ENCODE measurements at regions not wholly inside any gene's neighbourhood (a gene's known extent, or its start where the extent isn't known, plus 50 kb on each side); places are given as distances from the start of the nearest gene placed in this dataset.

DNA sequence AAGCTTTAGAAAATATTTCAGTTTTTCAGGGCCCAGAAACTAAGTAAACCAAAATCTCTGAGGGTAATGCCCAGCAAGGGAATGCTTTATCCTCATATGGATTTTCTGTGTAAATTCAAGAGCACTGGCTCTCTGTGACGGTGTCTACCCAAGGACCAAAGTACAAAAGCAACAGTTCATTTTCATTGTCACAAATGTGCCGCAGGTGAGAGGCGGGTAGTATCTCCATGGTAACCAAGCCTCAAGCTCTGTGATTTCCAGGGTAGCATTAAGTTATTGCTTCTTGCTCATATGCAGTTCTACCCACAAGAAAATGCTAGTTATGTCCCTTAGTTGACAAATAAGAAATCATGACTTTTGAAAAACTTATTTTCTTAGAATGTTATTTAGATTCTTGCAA is 164.3 kb downstream of the MTRR start:
- H3K4me3 ChIP-seq (ENCODE audit: low read length), result no peak overlapping the region
- DNase-seq (ENCODE audit: low read depth, low spot score), result no peak

GRCh38 chr5:8034852-8035251 is 165.9 kb downstream of the MTRR start:
- no peak overlapping the region for H3K4me3 ChIP-seq (ENCODE audit: low read length)
- DNase-seq (ENCODE audit: low read depth, low spot score), result no peak

- no peak overlapping the region for H3K4me3 ChIP-seq (ENCODE audit: low read length)
- no peak for DNase-seq (ENCODE audit: low read depth, low spot score)
Measured at GRCh38 chr5:8048920-8049319, 180.0 kb downstream of the MTRR start.

- no peak for DNase-seq (ENCODE audit: low read depth, low spot score)
- H3K4me3 ChIP-seq (ENCODE audit: low read length), result no peak overlapping the region
Measured at GRCh38 chr5:8050616-8051175, 181.7 kb downstream of the MTRR start.

DNA sequence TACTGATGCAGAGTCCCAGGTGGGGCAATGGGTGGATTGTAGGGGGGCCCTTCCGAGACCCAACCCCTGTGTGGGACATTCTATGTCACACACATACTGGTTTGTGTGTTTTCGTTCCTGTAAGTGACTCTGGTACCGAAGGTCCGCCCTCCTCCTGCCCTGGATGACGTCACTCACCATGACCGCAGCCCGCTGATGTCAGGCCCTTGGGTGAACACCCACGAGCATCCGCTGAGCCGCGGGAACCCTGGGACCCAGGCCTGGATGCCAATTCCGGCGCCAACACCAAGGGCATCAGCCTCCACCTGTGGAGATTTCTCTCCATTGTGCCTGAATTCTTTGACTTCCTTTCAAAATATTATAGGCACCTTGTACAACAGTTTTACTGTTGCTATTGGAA is 184.3 kb downstream of the MTRR start:
- no peak for DNase-seq (ENCODE audit: low read depth, low spot score)
- H3K4me3 ChIP-seq (ENCODE audit: low read length), result no peak overlapping the region

DNA sequence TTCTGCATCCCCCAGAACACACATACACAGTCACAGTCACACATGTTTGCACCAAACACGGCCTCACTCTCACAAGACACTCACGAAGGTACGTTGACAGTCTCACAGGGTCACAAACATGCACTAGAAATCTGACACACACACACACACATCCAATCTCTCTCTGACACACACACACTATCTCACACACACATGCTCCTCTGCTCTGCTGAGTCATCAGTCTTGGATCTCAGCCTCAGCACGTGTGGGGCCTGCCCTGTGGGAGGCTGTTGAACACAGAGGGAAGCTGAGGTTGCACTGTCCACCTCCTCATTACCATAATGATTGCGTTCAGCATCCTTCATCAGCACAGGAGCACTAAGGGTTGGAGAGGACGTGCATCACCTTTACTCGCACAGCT is 188.8 kb downstream of the MTRR start:
- no peak for DNase-seq (ENCODE audit: low read depth, low spot score)

GRCh38 chr5:8058616-8059190 is 189.8 kb downstream of the MTRR start:
- DNase-seq (ENCODE audit: low read depth, low spot score), result no peak
- no peak overlapping the region for H3K4me3 ChIP-seq (ENCODE audit: low read length)

More for the DNA sequence above, 188.8 kb downstream of the MTRR start:
- no peak overlapping the region for H3K4me3 ChIP-seq (ENCODE audit: low read length)

GRCh38 chr5:8059337-8059736 is 190.4 kb downstream of the MTRR start:
- no peak for DNase-seq (ENCODE audit: low read depth, low spot score)
- H3K4me3 ChIP-seq (ENCODE audit: low read length), result no peak overlapping the region

- DNase-seq (ENCODE audit: low read depth, low spot score), result no peak
- no peak overlapping the region for H3K4me3 ChIP-seq (ENCODE audit: low read length)
Measured at GRCh38 chr5:8060235-8060952, 191.4 kb downstream of the MTRR start.

GRCh38 chr5:8060953-8061429 is 192.0 kb downstream of the MTRR start:
- DNase-seq (ENCODE audit: low read depth, low spot score), result no peak
- H3K4me3 ChIP-seq (ENCODE audit: low read length), result no peak overlapping the region

DNA sequence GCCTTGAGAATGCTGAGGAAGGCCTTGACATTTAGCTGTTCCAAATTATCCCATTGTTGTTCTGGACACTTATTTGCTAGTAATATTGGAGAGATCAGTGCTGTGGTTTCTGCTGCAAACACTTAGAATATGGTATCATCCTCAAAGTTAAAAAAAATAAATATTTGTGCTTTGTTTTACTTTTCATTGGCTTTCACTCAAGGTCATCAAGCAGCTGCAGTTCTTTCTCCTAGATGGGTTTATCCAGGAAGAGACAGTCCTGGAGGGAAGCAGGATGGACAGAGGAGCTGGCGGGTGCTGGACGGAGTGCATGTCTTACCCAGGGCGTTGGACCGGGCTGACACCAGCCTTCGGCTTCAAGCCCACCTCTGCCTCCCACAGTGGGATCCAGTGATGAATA is 193.6 kb downstream of the MTRR start:
- H3K4me3 ChIP-seq (ENCODE audit: low read length), result no peak overlapping the region
- no peak for DNase-seq (ENCODE audit: low read depth, low spot score)

DNA sequence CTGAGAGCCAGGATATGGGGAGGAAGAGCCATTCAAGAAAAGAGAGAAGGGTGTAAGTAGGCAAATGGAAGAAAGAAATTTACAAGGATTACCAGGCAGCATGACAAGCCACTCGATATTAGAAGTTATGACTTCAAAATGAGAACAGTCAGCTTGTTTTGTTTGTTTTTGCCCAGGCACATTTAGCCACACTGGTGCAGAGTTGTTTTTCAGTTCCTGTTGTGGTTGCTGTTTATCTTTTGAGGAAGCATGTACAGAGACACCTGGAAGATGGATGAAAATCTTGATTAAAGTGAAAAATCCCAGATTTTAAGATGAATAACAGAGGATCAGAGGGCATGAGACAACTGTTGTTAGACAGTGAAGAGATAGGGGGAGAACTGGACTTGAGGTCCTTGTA is 199.1 kb downstream of the MTRR start:
- no peak for DNase-seq (ENCODE audit: low read depth, low spot score)

DNA sequence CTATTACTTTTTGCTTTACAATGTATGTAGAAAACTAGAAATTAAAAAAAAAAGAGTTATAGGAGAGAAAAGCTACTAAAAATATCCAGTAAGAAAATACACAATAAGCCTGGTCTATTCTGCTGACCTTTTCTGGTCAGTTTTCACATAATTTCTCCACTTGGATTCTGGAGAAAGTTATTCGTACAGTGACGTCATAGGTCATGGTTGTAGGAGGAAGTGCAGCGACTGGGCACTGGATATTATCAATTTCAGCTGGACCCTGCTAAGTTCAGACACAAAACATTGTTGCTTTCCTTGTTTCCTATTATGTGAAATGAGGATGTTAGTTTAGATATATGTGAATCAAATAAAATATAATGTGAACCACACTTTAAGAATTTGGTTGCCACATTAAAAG is 201.2 kb downstream of the MTRR start:
- DNase-seq (ENCODE audit: low read depth, low spot score), result no peak
- H3K4me3 ChIP-seq (ENCODE audit: low read length), result no peak overlapping the region

More for the DNA sequence above, 199.1 kb downstream of the MTRR start:
- H3K4me3 ChIP-seq (ENCODE audit: low read length), result no peak overlapping the region

DNA sequence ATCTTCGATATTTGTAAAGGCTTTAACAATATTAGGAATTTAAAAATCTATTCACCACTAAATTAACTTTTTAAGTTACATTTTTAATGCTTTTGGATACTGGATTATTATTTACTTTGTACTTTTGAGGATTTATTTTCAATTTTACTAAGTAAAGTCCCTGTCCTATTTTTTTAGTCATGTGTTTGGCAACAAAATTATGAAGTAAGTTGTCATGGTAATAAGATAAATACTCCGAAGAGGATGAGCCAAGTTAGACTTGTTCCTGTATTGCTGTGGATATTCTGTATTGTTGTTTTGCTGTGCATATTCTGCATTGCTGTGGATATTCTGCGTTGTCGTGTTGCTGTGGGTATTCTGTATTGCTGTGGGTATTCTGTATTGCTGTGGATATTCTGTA is 210.1 kb downstream of the MTRR start:
- H3K4me3 ChIP-seq (ENCODE audit: low read length), result no peak overlapping the region
- no peak for DNase-seq (ENCODE audit: low read depth, low spot score)

DNA sequence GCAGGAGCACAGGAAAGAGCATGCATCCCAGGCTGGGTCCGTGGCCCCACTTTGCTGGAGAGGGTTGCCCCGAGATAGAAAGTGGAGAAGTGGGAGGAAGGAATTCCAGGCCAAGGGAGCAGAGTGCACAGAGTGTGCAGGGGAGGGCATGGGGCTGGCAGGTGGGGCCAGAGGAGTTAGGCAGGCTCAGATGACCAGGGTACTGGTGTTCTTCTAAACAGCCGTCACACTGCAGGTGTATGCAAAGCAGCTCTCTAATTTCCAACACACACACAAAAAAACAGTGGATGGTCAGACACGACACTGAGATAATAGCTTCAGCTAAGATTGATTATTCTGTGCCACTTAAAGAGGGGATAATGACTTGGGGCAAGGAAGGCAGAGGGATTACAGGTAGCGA is 212.2 kb downstream of the MTRR start:
- H3K4me3 ChIP-seq (ENCODE audit: low read length), result no peak overlapping the region
- DNase-seq (ENCODE audit: low read depth, low spot score), result no peak

DNA sequence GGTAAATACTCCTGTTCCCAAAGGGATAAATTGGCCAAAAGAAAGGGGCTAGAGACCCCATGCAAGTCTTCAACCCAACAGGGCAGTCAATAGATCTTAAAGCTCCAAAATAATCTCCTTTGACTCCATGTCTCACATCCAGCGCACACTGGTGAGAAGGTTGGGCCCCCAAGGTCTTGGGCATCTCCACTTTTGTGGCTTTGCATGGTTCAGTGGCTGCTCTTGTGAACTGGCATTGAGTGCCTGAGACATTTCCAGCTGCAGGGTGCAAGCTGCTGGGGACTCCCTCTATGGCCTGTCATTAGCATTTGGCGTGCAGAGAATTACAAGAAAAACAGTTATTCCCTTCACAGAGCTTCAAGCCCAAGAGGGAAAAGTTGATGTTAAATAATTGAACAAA is 224.7 kb downstream of the MTRR start:
- DNase-seq (ENCODE audit: low read depth, low spot score), result no peak
- no peak overlapping the region for H3K4me3 ChIP-seq (ENCODE audit: low read length)

- no peak for DNase-seq (ENCODE audit: low read depth, low spot score)
- H3K4me3 ChIP-seq (ENCODE audit: low read length), result no peak overlapping the region
Measured at GRCh38 chr5:8094304-8094703, 225.4 kb downstream of the MTRR start.

GRCh38 chr5:8097146-8097545 is 228.2 kb downstream of the MTRR start:
- DNase-seq (ENCODE audit: low read depth, low spot score), result no peak
- H3K4me3 ChIP-seq (ENCODE audit: low read length), result no peak overlapping the region

GRCh38 chr5:8098081-8098480 is 229.1 kb downstream of the MTRR start:
- H3K4me3 ChIP-seq (ENCODE audit: low read length), result no peak overlapping the region
- no peak for DNase-seq (ENCODE audit: low read depth, low spot score)

DNA sequence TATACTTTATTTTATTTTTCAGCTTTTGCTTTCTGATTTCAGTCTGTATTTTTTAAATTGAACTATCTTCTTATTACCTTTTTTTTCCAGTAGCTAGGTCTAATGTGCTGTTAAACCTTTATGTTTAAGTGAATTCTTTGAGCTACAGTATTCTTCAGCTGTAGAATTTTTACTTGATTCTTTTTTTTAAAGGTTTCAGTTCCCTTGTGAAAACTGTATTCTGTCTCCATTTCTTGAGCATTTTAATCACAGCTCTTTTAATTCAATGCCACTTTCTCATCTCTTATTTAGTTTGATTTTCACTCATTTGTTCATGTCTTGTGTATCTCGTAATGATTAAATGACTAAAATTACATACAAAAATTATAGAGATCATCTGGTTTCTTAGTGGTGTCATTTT is 233.8 kb downstream of the MTRR start:
- no peak overlapping the region for H3K4me3 ChIP-seq (ENCODE audit: low read length)
- DNase-seq (ENCODE audit: low read depth, low spot score), result no peak
